HG02763 (cell line): ENCODE measurements at regions not wholly inside any gene's neighbourhood (a gene's known extent, or its start where the extent isn't known, plus 50 kb on each side); places are given as distances from the start of the nearest gene placed in this dataset.
"Not testable (repeated sequence)": the region's sequence is repeated elsewhere in the genome, so short reads cannot be mapped to it uniquely, and the experiment has no call there.

Source experiments
- ATAC-seq: cut with Tn5 transposase; IDR thresholded peaks from one replicate; pipeline ENCODE4 v1.9.1; 2021; ENCODE audit warnings: mild to moderate bottlenecking, moderate library complexity; ENCODE audit not compliant: unreplicated experiment

- ATAC-seq = no peak
Observed at GRCh38 chr1:31510853-31511789, 65.2 kb upstream of the TINAGL1 start.

- ATAC-seq = no peak
Observed at GRCh38 chr1:31511848-31512615, 64.3 kb upstream of the TINAGL1 start.

GRCh38 chr1:31514117-31514516 is 62.2 kb upstream of the TINAGL1 start:
- no peak for ATAC-seq

GRCh38 chr1:31515056-31515775 is 61.1 kb upstream of the TINAGL1 start:
- no peak for ATAC-seq

GRCh38 chr1:31515936-31516335 is 60.4 kb upstream of the TINAGL1 start:
- no peak for ATAC-seq

GRCh38 chr1:31517301-31517700 is 59.0 kb upstream of the TINAGL1 start:
- no peak for ATAC-seq

- not testable (repeated sequence) for ATAC-seq
Observed at GRCh38 chr1:31517986-31518385, 58.3 kb upstream of the TINAGL1 start.

- ATAC-seq = no peak
Observed at GRCh38 chr1:31521761-31522555, 54.4 kb upstream of the TINAGL1 start.

- no peak for ATAC-seq
Observed at GRCh38 chr1:31522556-31522845, 53.8 kb upstream of the TINAGL1 start.

GRCh38 chr1:31523012-31523411 is 53.3 kb upstream of the TINAGL1 start:
- no peak for ATAC-seq

GRCh38 chr1:31523769-31524168 is 52.5 kb upstream of the TINAGL1 start:
- ATAC-seq = no peak

- no peak for ATAC-seq
Observed at GRCh38 chr1:31524186-31524901, 52.0 kb upstream of the TINAGL1 start.
